ENCODE measurements at regions not wholly inside any gene's neighbourhood (a gene's known extent, or its start where the extent isn't known, plus 50 kb on each side); places are given as distances from the start of the nearest gene placed in this dataset.

DNA sequence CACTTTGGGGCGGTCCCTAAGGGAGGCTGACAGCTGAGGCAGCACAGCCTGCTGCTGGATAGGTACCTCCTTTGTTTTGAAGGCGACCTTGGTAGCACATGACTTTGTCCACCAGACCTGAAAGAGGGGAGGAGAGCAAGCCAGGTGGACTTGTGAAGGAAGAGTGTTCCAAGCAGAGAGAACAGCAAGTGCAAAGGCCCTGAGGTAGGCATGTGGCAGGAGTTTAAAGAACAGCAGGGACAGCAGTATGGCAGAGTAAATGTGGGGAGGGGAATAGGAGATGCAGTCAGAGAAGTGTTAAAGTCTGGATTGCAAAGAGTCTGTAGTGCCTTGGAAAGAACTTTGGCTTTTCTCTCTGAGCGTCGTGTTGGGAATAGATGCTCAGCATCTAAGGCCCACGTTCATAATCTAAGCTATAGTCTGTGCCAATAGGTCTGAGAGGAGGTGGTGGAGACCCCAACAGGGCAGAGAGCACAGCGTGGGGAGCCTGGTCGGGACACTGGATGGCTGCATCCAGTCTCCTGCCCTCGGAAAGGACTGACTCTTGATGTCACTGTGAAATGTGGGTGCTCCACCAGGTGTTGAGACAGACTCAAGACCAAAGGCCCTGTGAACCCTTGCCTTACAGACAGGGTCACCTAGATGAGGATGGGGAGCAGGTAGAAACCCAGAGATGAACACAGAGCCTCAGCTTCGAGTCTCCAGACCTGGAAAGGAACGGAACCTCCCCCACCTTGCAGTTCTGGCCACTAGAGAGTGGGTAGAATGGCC, 242.1 kb upstream of the PWP1 start:
- DNase-seq (ENCODE audit: low read depth), result no peak

DNA sequence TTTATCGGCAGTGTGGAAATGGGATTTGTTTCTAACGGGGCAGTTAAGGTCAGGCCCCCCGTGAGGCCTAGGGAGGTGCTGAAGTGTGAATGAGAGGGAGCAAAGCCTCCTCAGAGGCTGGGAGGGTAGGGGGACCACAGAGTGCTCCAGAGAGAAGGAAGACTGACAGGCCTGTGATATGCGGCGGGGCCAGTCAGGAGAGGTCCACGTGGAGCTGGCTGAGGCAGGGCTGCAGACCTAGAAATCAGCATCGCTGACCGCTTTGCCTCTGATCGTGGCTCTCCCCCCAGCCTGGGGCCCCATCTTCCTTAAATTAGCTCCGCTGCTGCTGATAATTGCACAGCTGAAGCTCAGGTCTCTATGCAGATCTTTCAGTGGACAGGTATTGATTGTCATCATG, 240.8 kb upstream of the PWP1 start:
- DNase-seq (ENCODE audit: low read depth), result no peak

DNA sequence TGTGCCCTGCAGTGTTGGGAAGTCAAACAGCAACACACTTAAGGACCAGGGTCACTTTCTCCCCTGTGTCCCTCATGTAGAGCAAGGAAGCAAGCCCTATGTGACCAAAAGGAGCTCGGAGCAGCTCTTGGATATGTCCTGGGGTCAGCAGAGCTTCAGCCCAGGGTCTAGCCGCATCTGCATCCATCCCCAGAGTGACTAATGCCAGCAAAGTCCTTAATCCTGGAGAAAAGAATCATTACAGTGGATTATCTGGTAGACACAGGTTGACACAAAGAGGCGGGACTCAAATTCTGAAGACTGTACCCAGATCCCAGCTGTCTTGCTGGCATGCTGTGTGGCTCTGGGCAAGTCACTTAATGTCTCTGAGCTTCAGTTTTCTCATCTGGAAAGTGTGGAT, 239.1 kb upstream of the PWP1 start:
- no peak for DNase-seq (ENCODE audit: low read depth)

DNA sequence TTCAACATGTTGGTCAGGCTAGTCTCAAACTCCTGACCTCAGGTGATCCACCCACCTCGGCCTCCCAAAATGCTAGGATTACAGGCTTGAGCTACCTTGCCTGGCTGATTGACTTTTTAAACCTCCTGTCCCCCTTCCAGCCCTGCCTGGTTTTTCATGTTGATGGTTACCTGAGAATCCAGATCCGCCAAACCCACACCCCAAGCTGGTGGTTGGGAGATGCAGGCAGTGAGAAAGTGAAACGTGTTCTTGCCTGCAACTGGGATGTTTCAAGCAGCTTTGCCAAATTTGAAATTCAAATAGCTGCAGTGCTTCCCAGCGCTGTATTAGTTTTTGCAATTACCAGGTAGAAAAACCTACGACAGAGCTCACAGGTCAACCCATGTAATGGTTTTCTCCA, 238.3 kb upstream of the PWP1 start:
- no peak for DNase-seq (ENCODE audit: low read depth)

DNA sequence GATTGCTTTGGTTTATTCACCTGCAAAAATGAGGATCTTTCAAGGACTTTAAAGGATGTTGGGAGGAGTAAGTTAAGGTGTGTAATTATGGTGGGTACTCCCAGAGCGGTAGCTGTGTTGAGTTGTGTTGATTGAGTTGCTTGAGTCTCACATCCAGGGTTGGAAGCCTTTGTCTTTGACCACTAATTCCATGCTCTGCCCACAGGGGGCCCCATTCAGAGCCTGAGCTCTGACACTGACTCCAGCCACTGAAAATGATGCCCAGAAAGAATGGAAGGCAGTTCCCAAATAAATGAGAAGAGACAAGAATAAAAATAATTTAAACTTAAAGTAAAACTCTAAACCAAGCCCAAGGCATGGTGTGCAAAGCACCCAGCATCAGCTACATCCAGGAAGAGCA, 237.4 kb upstream of the PWP1 start:
- no peak for DNase-seq (ENCODE audit: low read depth)

DNA sequence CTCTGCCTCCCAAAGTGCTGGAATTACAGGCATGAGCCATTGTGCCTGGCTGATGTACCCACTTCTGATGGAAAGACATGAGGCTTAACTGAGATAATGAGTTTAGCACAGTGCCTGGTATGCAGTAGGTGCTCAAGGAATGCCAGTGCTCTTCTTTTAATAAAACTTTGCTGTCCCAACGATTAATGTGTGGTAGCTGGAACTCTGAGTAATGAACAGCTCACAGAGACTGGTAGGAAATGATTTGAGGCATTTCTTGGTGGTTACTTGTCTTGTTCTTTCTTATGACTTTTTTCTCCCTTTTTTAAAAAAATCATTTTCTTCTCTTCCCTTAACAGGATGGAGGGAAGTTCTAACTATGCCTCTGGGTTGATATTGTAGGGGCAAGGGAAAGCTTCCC, 235.7 kb upstream of the PWP1 start:
- DNase-seq (ENCODE audit: low read depth), result peak; percentile 31

DNA sequence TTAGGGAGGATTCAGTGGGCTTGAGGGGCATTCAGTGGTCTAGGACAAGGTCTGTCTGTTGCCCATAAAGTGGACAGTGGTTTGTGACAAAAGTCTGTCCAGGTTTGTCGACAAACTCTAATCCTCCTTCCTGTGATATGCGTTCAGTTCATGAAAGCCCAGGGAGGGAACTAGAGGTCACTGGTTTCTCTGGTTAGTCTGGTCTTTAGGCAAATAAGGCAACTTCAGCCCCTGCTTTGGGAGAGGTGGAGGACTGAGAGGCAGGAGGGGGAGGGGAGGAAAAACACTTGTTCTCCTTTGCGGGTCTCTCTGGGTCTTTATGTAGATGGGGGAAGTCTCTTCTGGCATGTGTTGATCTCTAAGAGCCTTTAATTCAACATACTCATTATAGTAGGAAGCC, 235.1 kb upstream of the PWP1 start:
- no peak for DNase-seq (ENCODE audit: low read depth)

DNA sequence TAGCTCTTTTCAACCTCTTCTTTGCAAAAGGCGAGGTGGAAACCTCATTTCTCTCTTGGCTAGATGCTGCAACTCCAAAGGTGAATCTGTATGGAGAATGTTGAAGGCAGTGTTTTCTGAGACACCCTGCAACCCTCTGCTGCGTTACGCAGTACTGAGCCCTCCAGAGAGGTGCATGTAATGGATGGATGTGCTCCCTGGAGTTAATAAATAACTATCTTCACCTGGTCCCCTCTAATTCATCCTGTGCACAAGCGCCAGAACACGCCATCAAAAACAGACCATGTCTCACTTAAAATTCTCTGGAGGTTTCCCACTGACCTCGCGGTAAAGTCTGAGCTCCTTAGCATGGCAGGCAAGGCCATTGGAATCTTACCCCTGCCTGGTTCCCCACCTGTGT, 234.4 kb upstream of the PWP1 start:
- no peak for DNase-seq (ENCODE audit: low read depth)

DNA sequence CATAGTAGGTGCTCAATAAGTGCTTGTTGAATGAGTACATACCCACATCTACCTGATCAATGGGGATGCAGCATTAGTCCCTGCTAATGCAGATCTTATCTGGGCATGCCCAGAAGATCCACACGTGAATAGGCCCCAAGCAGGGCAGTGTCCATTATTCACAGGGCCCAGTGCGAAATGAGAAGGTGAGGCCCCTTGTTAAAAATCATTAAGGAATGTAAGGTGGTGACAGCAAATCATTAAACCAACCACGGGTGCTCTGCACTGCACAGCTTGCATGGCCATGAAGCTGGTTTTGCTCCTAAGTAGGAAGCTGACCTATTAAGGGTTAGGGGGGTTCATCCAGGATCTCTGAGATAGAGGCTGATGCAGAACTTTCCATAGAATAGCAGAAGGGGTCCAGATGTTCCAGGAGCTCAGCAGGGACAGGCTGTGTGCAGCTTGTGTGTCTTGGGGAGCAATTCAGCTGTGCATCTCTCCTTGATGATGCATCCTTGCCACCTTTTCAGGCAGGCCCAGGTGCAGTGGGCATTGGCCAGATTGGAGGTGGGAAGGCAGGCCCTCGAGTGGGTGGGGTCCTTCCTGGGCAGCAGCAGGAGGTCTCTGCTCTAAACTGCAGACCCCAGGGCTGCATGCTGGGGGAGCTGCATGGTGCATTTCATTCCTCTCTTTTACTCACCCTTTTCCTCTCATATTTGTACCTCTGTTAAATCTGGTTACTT, 231.3 kb upstream of the PWP1 start:
- no peak for DNase-seq (ENCODE audit: low read depth)

DNA sequence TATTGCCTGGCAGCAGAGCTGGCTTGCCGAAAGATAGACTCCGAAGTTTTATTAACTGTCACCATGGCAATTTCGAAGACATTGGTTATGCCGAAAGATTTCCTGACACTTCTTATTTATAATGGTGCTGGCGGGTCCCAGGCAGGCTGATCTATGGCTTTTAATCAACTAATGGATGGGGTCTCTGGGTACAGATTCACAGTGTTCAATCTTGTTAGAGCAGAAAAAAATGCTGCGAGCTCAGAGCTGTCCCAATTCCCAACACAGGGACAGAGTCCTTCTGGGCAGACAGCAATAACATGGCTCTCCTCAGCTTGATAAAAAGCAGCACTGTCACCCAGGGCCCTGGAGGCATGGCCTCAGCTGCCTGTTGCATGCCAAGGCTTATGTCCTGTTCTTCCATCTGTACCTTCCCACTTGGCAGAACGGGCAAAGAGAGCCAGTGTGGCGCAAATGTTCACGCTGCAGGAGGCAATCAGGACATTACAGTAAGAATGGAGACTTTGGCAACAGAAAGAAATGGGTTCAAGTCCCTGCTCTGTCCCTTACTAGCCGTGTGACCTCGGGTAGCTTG, 228.2 kb upstream of the PWP1 start:
- no peak for DNase-seq (ENCODE audit: low read depth)

DNA sequence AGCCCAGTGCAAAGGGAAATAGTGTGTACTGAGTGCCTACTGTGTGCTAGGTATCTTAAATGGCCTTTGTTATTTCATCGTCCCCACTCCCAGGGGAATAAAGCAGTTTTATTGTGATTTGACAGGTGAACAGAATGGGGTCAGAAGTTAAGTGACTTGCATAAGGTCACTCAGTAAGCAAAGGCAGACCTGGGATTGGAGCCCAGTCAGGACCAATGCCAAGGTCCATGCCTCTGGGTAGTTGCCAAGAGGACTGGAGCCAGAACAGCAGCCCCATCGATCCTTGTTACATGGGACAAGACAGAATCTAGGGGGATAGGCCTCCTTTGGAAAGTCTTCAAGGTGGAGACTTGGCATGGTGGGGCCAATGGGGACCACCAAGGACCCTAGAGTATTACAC, 227.4 kb upstream of the PWP1 start:
- DNase-seq (ENCODE audit: low read depth), result no peak

DNA sequence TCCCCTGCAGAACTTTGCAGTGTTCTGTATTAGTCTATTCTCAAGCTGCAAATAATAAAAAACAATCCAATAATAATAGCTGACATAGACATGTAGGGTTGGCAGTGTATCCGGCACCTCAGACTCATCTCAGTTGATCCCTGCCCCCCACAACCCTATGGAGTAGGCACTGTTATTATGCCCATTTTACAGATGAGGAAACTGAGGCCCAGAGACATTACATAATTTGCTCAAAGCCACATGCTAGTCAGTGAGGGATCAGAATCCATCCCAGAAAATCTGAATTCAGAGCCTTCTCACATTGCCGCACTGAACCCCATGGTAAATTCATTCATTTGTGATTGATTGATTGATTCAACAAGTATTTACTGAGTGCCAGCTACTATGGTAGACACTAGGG, 226.6 kb upstream of the PWP1 start:
- no peak for DNase-seq (ENCODE audit: low read depth)

DNA sequence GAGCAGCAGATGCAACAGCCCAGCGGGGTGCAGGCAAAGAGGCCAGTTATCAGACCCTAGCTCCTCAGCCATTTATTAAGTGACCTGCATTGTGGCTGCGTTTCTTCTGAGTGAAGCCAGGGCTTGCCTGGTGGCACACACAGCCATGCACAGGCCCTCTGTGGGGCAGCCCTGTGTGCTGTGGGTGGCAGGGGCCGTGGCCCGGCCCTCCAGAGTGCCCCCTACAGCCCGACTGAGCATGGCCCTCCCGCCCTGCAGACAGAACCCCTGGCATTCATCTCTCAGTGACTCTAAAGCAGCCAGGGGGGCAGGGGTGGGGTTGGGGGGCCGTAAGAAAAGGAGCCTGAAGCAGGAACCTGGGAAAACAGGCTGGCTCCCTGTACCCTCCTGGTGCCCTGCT, 226.0 kb upstream of the PWP1 start:
- DNase-seq (ENCODE audit: low read depth), result no peak

DNA sequence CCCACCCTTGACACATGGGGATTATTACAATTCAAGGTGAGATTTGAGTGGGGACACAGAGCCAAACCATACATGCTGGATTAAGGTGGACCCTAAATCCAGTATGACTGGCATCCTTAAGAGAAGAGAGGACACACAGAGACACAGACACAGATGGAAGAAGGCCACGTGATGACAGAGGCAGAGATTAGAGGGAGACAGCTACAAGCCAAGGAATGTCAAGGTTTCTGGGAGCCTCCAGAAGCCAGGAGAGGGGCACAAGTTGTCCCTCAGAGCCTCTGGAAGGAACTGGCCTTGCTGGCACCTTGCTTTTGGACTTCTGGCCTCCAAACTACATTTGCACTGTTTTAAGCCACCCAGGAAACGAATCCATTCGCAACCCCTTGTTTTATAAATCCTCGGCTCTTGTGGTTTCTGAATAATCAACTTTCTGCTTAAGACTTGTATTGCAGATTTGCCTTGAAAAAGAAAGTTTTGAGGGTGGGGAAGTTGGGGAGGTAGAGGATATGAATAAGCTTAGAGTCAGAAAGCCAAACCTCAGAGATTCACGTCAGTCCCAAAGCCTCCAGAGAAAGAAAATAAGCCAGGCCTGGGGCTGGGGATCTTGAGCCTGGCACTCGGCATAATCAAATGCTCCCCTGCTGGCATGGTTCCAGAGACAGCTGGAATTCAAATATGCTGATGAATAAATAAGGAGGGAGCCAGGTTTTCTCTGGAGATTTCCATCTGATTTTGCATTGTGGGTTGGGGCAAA, 224.2 kb upstream of the PWP1 start:
- peak; percentile 47 for DNase-seq (ENCODE audit: low read depth)

DNA sequence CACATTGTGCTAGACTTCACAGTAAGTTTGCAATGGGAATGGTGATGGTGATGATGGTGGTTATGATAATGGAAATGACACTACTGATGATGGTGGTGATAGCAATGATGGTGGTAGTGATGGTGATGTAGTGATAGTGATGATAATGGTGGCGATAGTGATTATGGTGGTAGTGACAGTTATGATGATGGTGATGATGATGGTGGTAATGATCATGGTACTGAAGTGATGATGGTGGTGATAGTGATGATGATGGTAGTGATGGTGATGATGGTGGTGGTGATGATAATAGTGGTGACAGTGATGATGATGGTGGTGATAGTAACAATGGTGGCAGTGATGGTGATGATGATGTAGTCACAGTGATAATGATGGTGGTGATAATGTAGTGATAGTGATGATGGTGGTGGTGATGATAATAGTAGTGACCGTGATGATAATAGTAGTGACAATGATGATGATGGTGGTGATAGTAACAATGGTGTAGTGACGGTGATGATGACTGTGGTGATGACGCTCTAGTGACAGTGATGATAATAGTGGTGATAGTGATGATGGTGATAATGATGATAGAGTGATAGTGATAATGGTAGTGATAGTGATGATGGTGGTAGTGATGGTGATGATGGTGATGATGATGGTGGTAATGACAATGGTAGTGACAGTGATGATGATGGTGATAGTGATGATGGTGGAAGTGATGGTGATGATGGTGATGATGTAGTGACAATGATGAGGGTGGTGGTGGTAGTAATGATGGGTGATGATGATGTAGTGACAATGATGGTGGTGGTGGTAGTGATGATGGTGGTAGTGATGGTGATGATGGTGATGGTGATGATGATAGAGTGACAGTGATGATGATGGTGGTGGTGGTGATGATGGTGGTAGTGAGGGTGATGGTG, 222.9 kb upstream of the PWP1 start:
- DNase-seq (ENCODE audit: low read depth), result no peak

DNA sequence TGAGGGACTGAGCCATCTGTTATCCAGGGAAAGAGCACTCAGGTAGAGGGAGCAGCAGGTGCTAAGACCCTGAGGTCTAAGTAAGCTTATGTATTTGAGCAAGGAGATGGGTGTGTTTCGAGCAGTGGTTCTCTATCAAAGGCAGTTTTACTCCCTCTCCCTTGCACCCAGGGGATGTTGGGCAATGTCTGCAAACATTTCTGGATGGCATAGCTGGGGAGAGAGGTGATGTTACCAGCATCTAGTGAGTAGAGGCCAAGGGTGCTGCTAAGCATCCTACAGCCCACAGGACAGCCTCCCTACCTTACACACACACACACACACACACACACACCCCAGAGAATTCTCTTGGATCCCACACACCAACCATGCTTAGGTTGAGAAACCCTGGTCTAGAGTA, 221.0 kb upstream of the PWP1 start:
- DNase-seq (ENCODE audit: low read depth), result no peak

DNA sequence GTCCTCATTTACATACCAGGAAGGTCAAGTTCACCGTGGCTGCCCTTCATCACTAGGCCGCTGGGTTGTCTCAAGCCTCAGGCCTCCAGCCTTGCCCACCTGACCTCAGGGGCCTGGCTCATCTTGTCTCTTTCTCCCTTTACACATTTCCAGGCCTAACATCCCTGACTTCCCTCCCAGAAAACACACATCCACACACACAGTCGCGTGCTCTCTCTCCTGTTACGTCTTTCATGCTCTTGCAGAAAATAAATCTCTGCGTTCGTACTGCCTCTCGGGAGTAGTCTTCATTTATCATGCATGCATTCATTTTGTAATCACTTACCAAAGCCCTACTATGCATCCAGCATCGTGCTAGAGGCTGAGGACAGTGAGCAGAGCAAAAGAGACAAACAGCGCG, 220.0 kb upstream of the PWP1 start:
- DNase-seq (ENCODE audit: low read depth), result no peak

DNA sequence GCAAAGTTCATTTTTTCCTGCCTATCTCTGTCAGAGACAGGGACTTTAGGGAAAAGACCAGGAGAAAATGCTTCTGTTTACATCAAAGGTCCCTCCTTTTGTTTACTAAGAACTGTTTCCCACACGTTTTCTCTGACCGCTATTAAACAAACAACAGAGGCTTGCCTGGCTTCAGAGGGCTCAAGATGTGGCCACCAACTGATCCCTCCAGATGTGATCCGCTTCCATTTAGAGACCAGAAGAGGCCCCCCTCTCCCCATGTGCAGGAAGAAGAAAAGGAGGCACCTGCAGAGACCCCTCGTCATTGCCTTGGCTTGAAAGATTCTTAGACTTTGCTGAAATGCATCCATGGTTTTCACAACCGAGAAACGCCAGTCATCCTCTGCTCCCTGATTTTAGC, 217.9 kb upstream of the PWP1 start:
- DNase-seq (ENCODE audit: low read depth), result no peak

DNA sequence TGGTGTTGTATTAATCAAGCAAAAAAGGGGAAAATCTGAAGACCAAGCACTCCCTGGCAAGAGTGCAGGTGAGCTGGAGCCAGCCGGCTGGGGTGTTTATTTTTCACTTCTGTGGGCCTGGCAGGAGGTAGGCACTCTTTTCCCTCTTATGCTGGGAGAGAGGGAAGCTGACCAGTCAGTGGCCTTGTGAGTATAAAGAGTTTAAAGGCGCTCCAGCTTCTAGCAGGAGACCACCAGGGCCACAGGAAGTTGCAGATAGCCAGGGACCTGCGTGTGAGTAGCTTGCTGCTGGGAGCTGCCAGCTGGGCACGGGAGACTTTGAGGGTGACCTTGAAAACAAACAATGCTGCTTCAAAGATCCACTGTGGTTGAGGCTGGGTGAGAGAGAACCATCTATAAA, 217.4 kb upstream of the PWP1 start:
- no peak for DNase-seq (ENCODE audit: low read depth)

DNA sequence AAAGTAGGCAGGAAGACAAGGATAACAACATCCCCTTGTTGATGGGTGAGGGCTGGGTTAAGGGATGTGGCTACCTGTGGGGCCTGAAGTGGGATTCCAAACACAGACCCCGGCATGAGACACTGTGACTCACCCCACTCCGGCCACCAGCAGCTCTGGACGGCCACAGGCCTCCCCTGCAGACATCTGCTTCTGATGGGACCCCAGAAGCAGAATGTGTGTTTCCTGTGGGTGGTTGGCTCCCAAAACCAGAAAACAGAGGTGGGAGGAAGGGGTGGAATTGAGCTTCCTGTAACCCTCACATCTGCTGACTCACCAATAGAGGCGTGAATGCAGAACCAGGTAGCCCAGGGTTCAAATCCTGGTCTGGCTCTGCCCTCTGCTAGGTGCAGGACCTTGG, 216.6 kb upstream of the PWP1 start:
- DNase-seq (ENCODE audit: low read depth), result no peak

DNA sequence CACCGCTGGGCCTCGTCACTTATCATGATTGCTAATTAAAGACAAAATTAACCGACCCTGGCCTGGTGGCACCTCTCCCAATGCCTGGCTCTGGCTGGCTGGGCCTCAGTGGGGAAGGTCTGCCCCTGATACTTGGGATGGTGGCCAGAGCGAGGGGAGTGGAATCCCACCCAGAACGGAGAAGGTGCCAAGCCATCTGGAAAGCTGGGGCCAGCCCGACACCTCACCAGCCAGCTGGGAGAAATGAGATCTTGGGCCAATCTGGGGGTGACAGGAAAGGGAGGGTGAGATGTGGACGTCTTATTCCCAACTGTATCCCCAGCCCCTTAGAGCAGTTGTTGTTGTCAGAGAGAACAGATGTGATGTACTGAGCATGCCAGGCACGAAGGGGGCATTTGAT, 215.0 kb upstream of the PWP1 start:
- DNase-seq (ENCODE audit: low read depth), result no peak

DNA sequence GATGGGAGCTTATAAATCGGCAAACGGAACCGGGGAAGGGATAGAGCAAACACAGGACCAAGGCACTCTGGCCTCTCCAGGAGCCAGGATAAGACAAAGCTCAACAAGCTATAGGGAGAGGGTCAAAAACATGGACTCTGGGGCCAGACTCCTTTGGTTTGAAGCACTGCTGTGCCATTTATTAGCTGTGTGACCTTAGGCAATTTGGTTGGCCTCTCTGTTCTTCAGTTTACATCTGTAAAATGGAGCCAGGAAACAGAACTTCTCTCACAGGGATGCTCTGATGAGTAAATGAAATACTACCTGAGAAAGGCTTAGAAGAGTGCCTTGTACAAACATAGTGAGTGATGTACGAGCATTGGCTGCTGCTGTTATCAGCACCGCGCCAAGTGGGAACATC, 213.3 kb upstream of the PWP1 start:
- no peak for DNase-seq (ENCODE audit: low read depth)
